ENCODE measurements at regions not wholly inside any gene's neighbourhood (a gene's known extent, or its start where the extent isn't known, plus 50 kb on each side); places are given as distances from the start of the nearest gene placed in this dataset.
"Not testable (repeated sequence)": the region's sequence is repeated elsewhere in the genome, so short reads cannot be mapped to it uniquely, and the experiment has no call there.

- no peak for DNase-seq (ENCODE audit: low read depth in 2 of 2, low spot score in 1 of 2)
Observed at GRCh38 chr6:169145496-169145895, 108.2 kb downstream of the THBS2 start.

- no peak for DNase-seq (ENCODE audit: low read depth in 2 of 2, low spot score in 1 of 2)
Observed at GRCh38 chr6:169144356-169144755, 109.3 kb downstream of the THBS2 start.

GRCh38 chr6:169142538-169142844, 111.2 kb downstream of the THBS2 start:
- no peak for DNase-seq (ENCODE audit: low read depth in 2 of 2, low spot score in 1 of 2)

- DNase-seq (ENCODE audit: low read depth in 2 of 2, low spot score in 1 of 2): no peak
Observed at GRCh38 chr6:169141671-169142537, 111.7 kb downstream of the THBS2 start.

- DNase-seq (ENCODE audit: low read depth in 2 of 2, low spot score in 1 of 2): no peak
Observed at GRCh38 chr6:169140986-169141495, 112.6 kb downstream of the THBS2 start.

GRCh38 chr6:169139179-169139971, 114.3 kb downstream of the THBS2 start:
- no peak for DNase-seq (ENCODE audit: low read depth in 2 of 2, low spot score in 1 of 2)

GRCh38 chr6:169132352-169132940, 121.2 kb downstream of the THBS2 start:
- DNase-seq (ENCODE audit: low read depth in 2 of 2, low spot score in 1 of 2): no peak

GRCh38 chr6:169131390-169131789, 122.3 kb downstream of the THBS2 start:
- DNase-seq (ENCODE audit: low read depth in 2 of 2, low spot score in 1 of 2): no peak

GRCh38 chr6:169130113-169130512, 123.5 kb downstream of the THBS2 start:
- no peak for DNase-seq (ENCODE audit: low read depth in 2 of 2, low spot score in 1 of 2)

- DNase-seq (ENCODE audit: low read depth in 2 of 2, low spot score in 1 of 2): no peak
Observed at GRCh38 chr6:169121013-169121412, 132.6 kb downstream of the THBS2 start.

GRCh38 chr6:169119669-169120068, 134.0 kb downstream of the THBS2 start:
- DNase-seq (ENCODE audit: low read depth in 2 of 2, low spot score in 1 of 2): no peak

GRCh38 chr6:169118346-169118830, 135.3 kb downstream of the THBS2 start:
- no peak for DNase-seq (ENCODE audit: low read depth in 2 of 2, low spot score in 1 of 2)

- DNase-seq (ENCODE audit: low read depth in 2 of 2, low spot score in 1 of 2): no peak
Observed at GRCh38 chr6:169117663-169118062, 136.0 kb downstream of the THBS2 start.

- no peak for DNase-seq (ENCODE audit: low read depth in 2 of 2, low spot score in 1 of 2)
Observed at GRCh38 chr6:169115632-169116031, 138.0 kb downstream of the THBS2 start.

GRCh38 chr6:169114632-169115031, 139.0 kb downstream of the THBS2 start:
- not testable (repeated sequence) for DNase-seq (ENCODE audit: low read depth in 2 of 2, low spot score in 1 of 2)

GRCh38 chr6:169112483-169113320, 140.9 kb downstream of the THBS2 start:
- DNase-seq (ENCODE audit: low read depth in 2 of 2, low spot score in 1 of 2): no peak

- no peak for DNase-seq (ENCODE audit: low read depth in 2 of 2, low spot score in 1 of 2)
Observed at GRCh38 chr6:169111203-169111602, 142.4 kb downstream of the THBS2 start.

- no peak for DNase-seq (ENCODE audit: low read depth in 2 of 2, low spot score in 1 of 2)
Observed at GRCh38 chr6:169109411-169110220, 144.0 kb downstream of the THBS2 start.

GRCh38 chr6:169108753-169109152, 144.9 kb downstream of the THBS2 start:
- DNase-seq (ENCODE audit: low read depth in 2 of 2, low spot score in 1 of 2): no peak

- no peak for DNase-seq (ENCODE audit: low read depth in 2 of 2, low spot score in 1 of 2)
Observed at GRCh38 chr6:169106176-169106575, 147.5 kb downstream of the THBS2 start.

Measured in stimulated activated CD8-positive, alpha-beta memory T cell treated with anti-CD3 and anti-CD28 coated beads, Interleukin-4, amount 100 ng/mL, for 4 hours (primary cell).